ENCODE measurements at regions not wholly inside any gene's neighbourhood (a gene's known extent, or its start where the extent isn't known, plus 50 kb on each side); places are given as distances from the start of the nearest gene placed in this dataset.

GRCh38 chr18:24560511-24560981 is 100.1 kb downstream of the HRH4 start:
- TF ChIP-seq TAF1 (IDR thresholded peaks at IDR 0.05; ENCODE audit: borderline replicate concordance, low read depth, low read length) (no peak), POLR2A (IDR thresholded peaks at IDR 0.05; ENCODE audit: low read depth, low read length) (no peak), POLR2AphosphoS5 (IDR thresholded peaks at IDR 0.05; ENCODE audit: low read depth, low read length) (no peak)
